Panc1 (cell line): ENCODE measurements at regions not wholly inside any gene's neighbourhood (a gene's known extent, or its start where the extent isn't known, plus 50 kb on each side); places are given as distances from the start of the nearest gene placed in this dataset.

Source experiments
- ATAC-seq: fragments of 200-7000 bp; cut with Tn5 transposase; 2 replicates; pipeline ENCODE4 v1.9.1; 2020; ENCODE audit warnings: mild to moderate bottlenecking, moderate library complexity
- BruUV-seq: library from RNA; stranded (reverse); fragments of 400-500 nt; replicated peaks from 2 replicates; lab custom pipeline; 2021; lab: Mats Ljungman, UMichigan
- CTCF ChIA-PET: fragments of 300-600 bp; sonication (Branson Sonifier 250); formaldehyde crosslinking; loops from one replicate; lab custom pipeline; 2022; ENCODE audit warnings: antibody characterized with exemption; lab: Charles Lee
- POLR2A ChIA-PET: fragments of 300-600 bp; sonication (Branson Sonifier 250); formaldehyde crosslinking; loops from one replicate; lab custom pipeline; 2022; ENCODE audit warnings: antibody characterized with exemption; lab: Charles Lee
- DNase-seq: peaks from one replicate; pipeline ENCODE4 v3.0.0-alpha.2; 2010; ENCODE audit warnings: low read depth, low spot score
- H3K27ac ChIP-seq: 2 replicates; pipeline ENCODE4 v1.5.1; 2011; ENCODE audit warnings: mild to moderate bottlenecking, low read length, inconsistent platforms
- H3K27me3 ChIP-seq: fragments of 200-500 bp; sonication (Bioruptor generic); 2 replicates; pipeline ENCODE4 v1.6.0; 2014; ENCODE audit warnings: low read length, inconsistent platforms; ENCODE audit not compliant: control insufficient read depth, insufficient read depth
- H3K36me3 ChIP-seq: fragments of 200-500 bp; sonication (Bioruptor generic); 2 replicates; pipeline ENCODE4 v1.5.1; 2014; ENCODE audit warnings: inconsistent platforms, mild to moderate bottlenecking, low read length, moderate library complexity; ENCODE audit not compliant: control insufficient read depth, insufficient read depth
- H3K4me1 ChIP-seq: 2 replicates; pipeline ENCODE4 v1.5.1; 2011; ENCODE audit warnings: inconsistent platforms, mild to moderate bottlenecking, low read length, moderate library complexity; ENCODE audit not compliant: control insufficient read depth, insufficient read depth
- H3K4me3 ChIP-seq, 2 experiments: 2 replicates each; pipeline ENCODE4 v1.5.1; 2011 to 2012; ENCODE audit warnings: low read depth in 2 of 2, low read length in 2 of 2, mild to moderate bottlenecking in 2 of 2, inconsistent platforms in 1 of 2, moderate library complexity in 1 of 2
- H3K9me3 ChIP-seq: fragments of 200-500 bp; sonication (Bioruptor generic); 2 replicates; pipeline ENCODE4 v1.5.1; 2014; ENCODE audit warnings: low read depth, mild to moderate bottlenecking, inconsistent platforms, low read length, moderate library complexity; ENCODE audit not compliant: control insufficient read depth, insufficient read depth
- CTCF ChIP-seq: fragments of 450-650 bp; IDR thresholded peaks from 2 replicates; pipeline ENCODE4 v1.5.1; 2017; ENCODE audit warnings: mild to moderate bottlenecking
- POLR2AphosphoS5 ChIP-seq: IDR thresholded peaks from 2 replicates; pipeline ENCODE4 v1.6.1; 2012; ENCODE audit warnings: mild to moderate bottlenecking, low read depth, low read length, moderate library complexity
- REST ChIP-seq, 2 experiments: IDR thresholded peaks; 2 replicates each; pipeline ENCODE4 v1.6.1; 2011 to 2012; ENCODE audit warnings: low read depth in 2 of 2, control low read depth in 1 of 2, low read length in 1 of 2, mild to moderate bottlenecking in 1 of 2, moderate library complexity in 1 of 2; ENCODE audit not compliant: insufficient read depth in 1 of 2
- SIN3A ChIP-seq: IDR thresholded peaks from 2 replicates; pipeline ENCODE4 v1.6.1; 2012; ENCODE audit warnings: low read depth, mild to moderate bottlenecking, low read length, moderate library complexity, borderline replicate concordance; ENCODE audit not compliant: insufficient read depth
- TCF7L2 ChIP-seq: IDR thresholded peaks from 2 replicates; pipeline ENCODE4 v1.6.1; 2011; ENCODE audit warnings: mild to moderate bottlenecking, low read depth, low read length, inconsistent platforms
- in situ Hi-C: cut with HindIII; loops from 2 replicates; pipeline ENCODE4 v1.10.0; 2016; ENCODE audit warnings: low sequenced_read_pairs, low pct_unique_long_range_greater_than_20kb
- intact Hi-C: fragments of 100-400 bp; cut with micrococcal nuclease; formaldehyde crosslinking; loops from one replicate; pipeline ENCODE4 v1.10.0; 2022; ENCODE audit not compliant: unreplicated experiment

- CTCF ChIA-PET = no interaction called here
- DNase-seq = no peak
- no peak overlapping the region for H3K27ac ChIP-seq
- TF ChIP-seq CTCF (no peak), TCF7L2 (no peak), SIN3A (no peak), REST (IDR thresholded peaks at IDR 0.05; ENCODE audit: insufficient read depth in 1 of 2, low read depth in 2 of 2, low read length in 1 of 2) (no peak), POLR2AphosphoS5 (no peak)
- in situ Hi-C loops = no loop called here
- no peaks in the 10 kb centered on the region for H3K27me3 ChIP-seq
- H3K4me1 ChIP-seq = no peaks in the 10 kb centered on the region
- intact Hi-C loops = no loop called here
- POLR2A ChIA-PET = no interaction called here
- H3K4me3 ChIP-seq = no peak overlapping the region
- no TSS peak for BruUV-seq
- H3K9me3 ChIP-seq = no peaks in the 10 kb centered on the region; the same call in 1 of the 2 replicates
- no peaks in the 10 kb centered on the region for H3K36me3 ChIP-seq
- no peak for ATAC-seq
Measured at GRCh38 chr21:24027396-24027795, 1579.9 kb downstream of the MRPL39 start.

- Histone ChIP-seq H3K27me3 (no peaks in the 10 kb centered on the region), H3K4me1 (no peaks in the 10 kb centered on the region), H3K9me3 (no peaks in the 10 kb centered on the region), H3K27ac (no peak overlapping the region), H3K4me3 (no peak overlapping the region), H3K36me3 (no peaks in the 10 kb centered on the region)
- in situ Hi-C loops (no loop called here), intact Hi-C loops (no loop called here)
- POLR2A ChIA-PET = no interaction called here
- TF ChIP-seq CTCF (no peak), SIN3A (no peak), TCF7L2 (no peak), REST (IDR thresholded peaks at IDR 0.05; ENCODE audit: insufficient read depth in 1 of 2, low read depth in 2 of 2, low read length in 1 of 2) (no peak), POLR2AphosphoS5 (no peak)
- BruUV-seq = no TSS peak
- CTCF ChIA-PET = no interaction called here
- ATAC-seq (no peak), DNase-seq (no peak)
Measured at GRCh38 chr21:24025101-24025500, 1582.2 kb downstream of the MRPL39 start.
